Calu3 (cell line): ENCODE measurements at regions not wholly inside any gene's neighbourhood (a gene's known extent, or its start where the extent isn't known, plus 50 kb on each side); places are given as distances from the start of the nearest gene placed in this dataset.
A peak's percentile ranks its signal among the peaks of the same experiment; 100 is the strongest.

Experiments
- BruUV-seq: library from RNA; stranded (reverse); fragments of 400-500 nt; replicated peaks from 2 replicates; lab custom pipeline; 2021; lab: Mats Ljungman, UMichigan
- CTCF ChIA-PET: fragments of 300-600 bp; sonication (Branson Sonifier 250); formaldehyde crosslinking; loops from one replicate; lab custom pipeline; 2022; ENCODE audit warnings: antibody characterized with exemption; lab: Charles Lee
- DNase-seq: peaks from one replicate; pipeline ENCODE4 v3.0.0; 2022
- H3K27ac Mint-ChIP-seq: one replicate; pipeline ENCODE4 v1.8.0; 2022; ENCODE audit warnings: mixed read lengths; ENCODE audit not compliant: unreplicated experiment
- H3K27me3 Mint-ChIP-seq: one replicate; pipeline ENCODE4 v1.8.0; 2022; ENCODE audit warnings: mixed read lengths; ENCODE audit not compliant: unreplicated experiment
- H3K36me3 Mint-ChIP-seq: one replicate; pipeline ENCODE4 v1.8.0; 2022; ENCODE audit warnings: mild to moderate bottlenecking, moderate library complexity, mixed read lengths; ENCODE audit not compliant: insufficient read depth, unreplicated experiment
- H3K4me1 Mint-ChIP-seq: one replicate; pipeline ENCODE4 v1.8.0; 2022; ENCODE audit warnings: mild to moderate bottlenecking, low read depth, mixed read lengths; ENCODE audit not compliant: unreplicated experiment
- H3K4me3 Mint-ChIP-seq: one replicate; pipeline ENCODE4 v1.8.0; 2022; ENCODE audit warnings: mild to moderate bottlenecking, low read depth, moderate library complexity, mixed read lengths; ENCODE audit not compliant: unreplicated experiment
- H3K9me3 Mint-ChIP-seq: one replicate; pipeline ENCODE4 v1.8.0; 2022; ENCODE audit warnings: low read depth, mixed read lengths; ENCODE audit not compliant: unreplicated experiment
- CTCF ChIP-seq: fragments of 200-600 bp; IDR thresholded peaks from one replicate; pipeline ENCODE4 v1.8.0; 2022; ENCODE audit warnings: antibody characterized with exemption; ENCODE audit not compliant: unreplicated experiment
- intact Hi-C: fragments of 100-400 bp; cut with micrococcal nuclease; formaldehyde crosslinking; loops from one replicate; pipeline ENCODE4 v1.10.0; 2022; ENCODE audit not compliant: unreplicated experiment

- Mint-ChIP-seq H3K4me1 (peaks cover 42% of the 10 kb centered on the region), H3K36me3 (peaks cover 20% of the 10 kb centered on the region), H3K27ac (peak overlapping the region; percentile 31), H3K9me3 (no peaks in the 10 kb centered on the region), H3K27me3 (peaks cover 15% of the 10 kb centered on the region), H3K4me3 (no peak overlapping the region)
- BruUV-seq: no TSS peak
- CTCF ChIA-PET: interaction anchor here (0.7 to 2.8 kb wide), 3 partner anchors 15 to 253 kb away, joined by 6 to 11 read pairs (median 7); no protein-coding TSS in a partner anchor
- no peak for TF ChIP-seq CTCF
- intact Hi-C loops: no loop called here
- DNase-seq: no peak
These were observed 110.0 kb upstream of the RPS23 start for GRCh38 chr5:82388181-82388580.

GRCh38 chr5:82387819-82388166, 109.6 kb upstream of the RPS23 start:
- intact Hi-C loops: no loop called here
- DNase-seq: no peak
- no peak overlapping the region for H3K4me3 Mint-ChIP-seq
- peaks cover 42% of the 10 kb centered on the region for H3K4me1 Mint-ChIP-seq
- no peaks in the 10 kb centered on the region for H3K9me3 Mint-ChIP-seq
- peaks cover 20% of the 10 kb centered on the region for H3K36me3 Mint-ChIP-seq
- H3K27ac Mint-ChIP-seq: peak overlapping the region; percentile 50
- CTCF ChIA-PET: interaction anchor here (1.1 to 2.8 kb wide), 2 partner anchors 23 to 52 kb away, joined by 3 to 11 read pairs; no protein-coding TSS in a partner anchor
- no peak for TF ChIP-seq CTCF
- peaks cover 15% of the 10 kb centered on the region for H3K27me3 Mint-ChIP-seq
- BruUV-seq: no TSS peak

GRCh38 chr5:82387001-82387818, 109.1 kb upstream of the RPS23 start:
- no TSS peak for BruUV-seq
- DNase-seq: peak; percentile 62
- no peak overlapping the region for H3K4me3 Mint-ChIP-seq

GRCh38 chr5:82386576-82386975, 108.4 kb upstream of the RPS23 start:
- intact Hi-C loops: no loop called here
- no peak for DNase-seq

More at GRCh38 chr5:82387001-82387818, 109.1 kb upstream of the RPS23 start:
- Mint-ChIP-seq H3K36me3 (peaks cover 20% of the 10 kb centered on the region), H3K27ac (peak overlapping the region; percentile 50), H3K4me1 (peaks cover 42% of the 10 kb centered on the region), H3K9me3 (no peaks in the 10 kb centered on the region), H3K27me3 (peaks cover 15% of the 10 kb centered on the region)
- intact Hi-C loops: no loop called here
- CTCF ChIA-PET: interaction anchor here (0.5 to 2.8 kb wide), 3 partner anchors 22 to 53 kb away, joined by 3 to 11 read pairs (median 3); no protein-coding TSS in a partner anchor
- no peak for TF ChIP-seq CTCF

More at GRCh38 chr5:82386576-82386975, 108.4 kb upstream of the RPS23 start:
- BruUV-seq: no TSS peak
- Mint-ChIP-seq H3K36me3 (peaks cover 20% of the 10 kb centered on the region), H3K27me3 (peaks cover 15% of the 10 kb centered on the region), H3K4me1 (peaks cover 42% of the 10 kb centered on the region), H3K27ac (peak overlapping the region; percentile 50), H3K9me3 (no peaks in the 10 kb centered on the region), H3K4me3 (no peak overlapping the region)
- TF ChIP-seq CTCF: no peak
- CTCF ChIA-PET: interaction anchor here (0.5 to 2.8 kb wide), 2 partner anchors 22 to 41 kb away, joined by 3 to 11 read pairs; no protein-coding TSS in a partner anchor
